ENCODE measurements at regions not wholly inside any gene's neighbourhood (a gene's known extent, or its start where the extent isn't known, plus 50 kb on each side); places are given as distances from the start of the nearest gene placed in this dataset.

DNA sequence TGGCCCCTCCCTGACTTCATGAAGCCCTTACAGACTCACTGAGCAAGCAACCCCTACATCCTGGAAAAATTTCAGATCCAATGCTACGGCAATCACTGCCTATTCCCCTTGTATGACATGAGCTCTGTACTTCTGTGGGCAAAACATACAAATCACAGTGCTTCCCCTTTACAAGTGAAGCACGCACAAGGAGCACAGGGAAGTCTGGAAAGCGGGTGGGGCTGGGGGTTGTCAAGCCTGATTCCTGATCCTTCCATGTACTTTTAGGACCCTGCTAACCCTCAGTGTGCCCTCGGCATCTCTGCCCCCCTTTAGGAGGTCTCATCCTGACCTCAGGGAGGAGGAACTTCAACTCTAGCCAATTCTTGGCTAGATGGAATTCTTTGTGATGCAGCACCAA, 405.7 kb upstream of the POU3F1 start:
- CTCF ChIA-PET = no interaction called here
- POLR2A ChIA-PET = no interaction called here

DNA sequence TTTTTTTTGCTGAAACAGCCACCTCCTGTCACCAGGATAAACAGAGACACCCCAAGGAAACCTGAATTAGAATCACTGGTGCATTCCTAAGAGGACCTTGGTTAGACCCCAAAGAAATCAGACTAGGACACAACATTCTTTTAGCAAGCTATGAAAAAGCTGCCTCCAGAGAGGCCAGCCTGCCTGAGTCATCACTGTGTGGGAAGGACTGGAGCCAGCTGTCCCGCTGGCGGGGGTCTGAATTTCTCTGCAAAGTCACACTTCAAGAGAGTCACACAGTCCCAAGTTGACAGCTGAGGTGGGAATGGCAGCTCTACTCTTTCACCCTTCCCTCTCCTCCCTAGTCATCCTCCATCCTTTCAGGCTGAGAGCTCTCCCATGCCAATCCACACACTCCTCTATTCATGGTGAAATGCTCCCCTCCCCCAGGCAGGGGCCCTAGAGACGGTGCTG, 405.0 kb upstream of the POU3F1 start:
- ChIA-PET CTCF (interaction anchor here (0.7 kb wide), 1 partner anchor 350 kb away, joined by 3 read pairs; no protein-coding TSS in a partner anchor), POLR2A (no interaction called here)

DNA sequence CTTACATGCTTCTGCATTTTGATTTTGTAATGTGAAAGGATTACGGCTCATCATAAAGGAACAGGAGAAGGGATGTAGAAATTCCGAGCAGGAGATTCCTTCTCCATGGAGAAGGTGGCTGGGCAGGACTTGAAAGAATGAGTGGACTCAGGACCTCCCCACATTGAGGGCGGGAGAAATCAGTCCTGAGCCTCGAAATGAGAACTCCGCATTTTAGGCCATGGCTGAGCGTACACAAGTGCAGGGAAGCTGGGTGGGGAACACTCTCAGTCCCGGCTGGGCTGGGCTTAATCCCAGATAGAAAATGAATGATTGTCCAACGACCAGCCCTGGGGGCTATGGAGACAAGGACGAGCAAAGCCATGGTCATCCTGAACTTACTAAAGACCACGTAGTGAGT, 402.3 kb upstream of the POU3F1 start:
- POLR2A ChIA-PET = no interaction called here
- CTCF ChIA-PET = no interaction called here

DNA sequence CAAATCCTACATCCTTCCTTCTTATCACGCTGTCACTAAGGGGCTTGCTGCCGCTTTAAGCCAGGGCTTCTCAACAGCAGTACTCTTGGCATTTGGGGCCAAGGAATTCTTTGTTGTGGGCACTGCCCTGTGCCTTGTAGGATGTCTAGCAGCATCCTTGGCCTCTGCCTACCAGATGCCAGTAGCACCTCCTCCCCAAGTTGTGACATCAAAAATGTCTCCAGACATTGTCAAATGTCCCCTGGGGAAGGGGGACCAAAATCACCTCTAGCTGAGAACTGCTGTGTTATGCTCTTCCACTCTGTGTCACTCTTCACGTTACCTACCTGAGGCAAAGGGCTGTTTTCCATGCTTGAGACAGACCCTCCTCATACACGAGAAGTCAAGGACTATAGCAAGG, 400.3 kb upstream of the POU3F1 start:
- ChIA-PET POLR2A (no interaction called here), CTCF (no interaction called here)

DNA sequence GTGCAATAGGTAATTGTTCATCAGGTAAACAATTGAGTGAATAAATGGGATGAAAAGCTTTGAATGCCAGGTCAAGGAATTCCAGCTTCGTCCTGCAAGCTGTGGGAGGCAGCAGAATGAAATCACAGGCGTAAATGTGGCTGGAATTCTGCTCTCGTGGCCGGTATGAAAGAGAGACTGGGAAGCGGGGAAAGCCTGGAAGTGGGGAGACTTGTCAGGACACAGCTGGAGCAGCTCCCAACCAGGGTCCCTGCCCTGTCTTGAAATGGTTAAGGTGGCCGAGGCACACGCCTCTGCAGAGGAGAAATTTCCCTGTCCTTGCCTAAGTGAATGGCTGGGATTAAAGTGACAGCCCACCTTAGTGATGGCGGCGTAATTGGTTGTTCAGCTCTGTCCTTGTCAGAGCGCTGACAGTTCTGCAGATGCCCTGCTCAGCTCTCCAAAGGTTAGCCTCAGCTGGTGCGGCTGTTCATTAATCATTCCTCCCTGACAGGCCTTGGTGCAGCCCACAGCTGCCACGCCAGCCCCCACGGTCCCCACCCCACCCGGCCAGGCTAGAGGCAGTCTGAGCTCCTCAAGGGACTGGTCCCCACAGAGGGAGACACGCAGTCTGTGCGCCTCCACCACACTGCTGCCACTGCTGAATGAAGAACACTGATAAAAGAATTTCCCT, 398.3 kb upstream of the POU3F1 start:
- CTCF ChIA-PET = no interaction called here

DNA sequence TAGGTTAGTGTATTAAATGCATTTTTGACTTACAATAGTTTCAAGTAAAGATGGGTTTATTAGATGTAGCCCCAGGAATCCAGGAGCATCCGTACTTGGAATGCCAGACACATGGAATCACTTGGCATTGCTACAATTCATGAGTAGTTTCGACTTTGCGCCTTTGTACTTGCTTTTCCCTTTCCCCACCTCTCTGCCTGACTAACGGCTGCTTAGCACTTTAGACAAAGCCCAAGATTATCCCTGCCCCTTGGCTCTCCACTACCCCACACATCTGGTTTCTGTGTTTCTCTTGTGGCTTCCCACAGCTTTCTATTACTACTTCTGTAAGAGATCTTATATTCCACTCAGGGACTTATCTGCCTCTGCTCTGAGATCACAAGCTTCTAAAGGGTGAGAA, 397.7 kb upstream of the POU3F1 start:
- ChIA-PET POLR2A (no interaction called here), CTCF (no interaction called here)

More for the DNA sequence above, 398.3 kb upstream of the POU3F1 start:
- POLR2A ChIA-PET = no interaction called here

DNA sequence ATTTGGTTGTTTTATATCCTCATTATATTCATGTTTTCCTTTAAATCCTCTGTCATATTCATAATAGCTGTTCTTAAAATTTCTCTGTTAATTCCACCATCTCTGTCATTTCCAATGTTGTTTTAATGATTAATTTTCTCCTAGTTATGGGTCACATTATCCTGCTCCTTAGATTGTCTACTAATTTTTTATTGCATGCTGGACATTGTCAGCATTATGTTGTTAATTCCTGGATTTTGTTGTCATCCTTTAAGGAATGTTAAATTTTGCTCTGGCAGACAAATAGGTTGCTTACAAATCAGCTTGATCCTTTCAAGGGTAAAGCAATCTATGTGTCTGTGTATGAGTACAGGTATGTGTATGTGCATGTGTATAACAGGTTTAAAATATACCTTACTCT, 393.8 kb upstream of the POU3F1 start:
- ChIA-PET POLR2A (no interaction called here), CTCF (no interaction called here)

DNA sequence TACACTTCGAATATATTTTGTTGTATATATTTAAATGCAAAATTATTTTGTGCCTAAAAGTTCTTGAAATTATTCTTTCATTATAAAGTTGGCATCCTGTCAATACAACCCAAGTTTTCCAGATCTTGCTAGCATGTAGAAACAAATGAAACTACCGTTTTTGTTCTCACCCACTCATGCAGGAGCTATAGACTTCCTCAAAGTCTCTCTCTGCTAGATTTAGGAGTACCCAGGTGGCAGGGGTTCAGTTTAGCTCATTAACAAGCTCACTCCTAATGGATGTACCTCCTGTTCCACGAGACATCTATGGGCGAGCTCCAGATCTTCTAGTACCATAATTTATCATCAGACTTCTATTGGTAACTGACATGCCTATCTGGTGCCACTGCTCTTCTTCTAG, 390.2 kb upstream of the POU3F1 start:
- POLR2A ChIA-PET = no interaction called here

DNA sequence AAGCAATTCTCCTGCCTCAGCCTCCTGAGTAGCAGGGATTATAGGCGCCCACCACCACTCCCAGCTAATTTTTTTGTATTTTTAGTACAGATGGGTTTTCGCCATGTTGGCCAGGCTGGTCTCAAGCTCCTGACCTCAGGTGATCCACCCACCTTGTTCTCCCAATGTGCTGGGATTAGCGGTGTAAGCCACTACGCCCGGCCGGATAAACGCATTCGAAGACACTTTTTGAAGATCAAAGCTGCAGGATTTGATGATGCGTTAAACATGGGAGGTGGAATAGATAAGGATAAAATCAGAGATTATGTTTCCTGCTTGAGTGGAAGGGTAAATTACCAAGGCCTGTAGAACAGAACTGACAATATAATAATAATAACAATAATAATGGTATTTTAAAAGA, 389.4 kb upstream of the POU3F1 start:
- ChIA-PET POLR2A (no interaction called here), CTCF (interaction anchor here (0.6 kb wide), 1 partner anchor 93 kb away, joined by 7 read pairs; no protein-coding TSS in a partner anchor)

More for the DNA sequence above, 390.2 kb upstream of the POU3F1 start:
- CTCF ChIA-PET = no interaction called here

DNA sequence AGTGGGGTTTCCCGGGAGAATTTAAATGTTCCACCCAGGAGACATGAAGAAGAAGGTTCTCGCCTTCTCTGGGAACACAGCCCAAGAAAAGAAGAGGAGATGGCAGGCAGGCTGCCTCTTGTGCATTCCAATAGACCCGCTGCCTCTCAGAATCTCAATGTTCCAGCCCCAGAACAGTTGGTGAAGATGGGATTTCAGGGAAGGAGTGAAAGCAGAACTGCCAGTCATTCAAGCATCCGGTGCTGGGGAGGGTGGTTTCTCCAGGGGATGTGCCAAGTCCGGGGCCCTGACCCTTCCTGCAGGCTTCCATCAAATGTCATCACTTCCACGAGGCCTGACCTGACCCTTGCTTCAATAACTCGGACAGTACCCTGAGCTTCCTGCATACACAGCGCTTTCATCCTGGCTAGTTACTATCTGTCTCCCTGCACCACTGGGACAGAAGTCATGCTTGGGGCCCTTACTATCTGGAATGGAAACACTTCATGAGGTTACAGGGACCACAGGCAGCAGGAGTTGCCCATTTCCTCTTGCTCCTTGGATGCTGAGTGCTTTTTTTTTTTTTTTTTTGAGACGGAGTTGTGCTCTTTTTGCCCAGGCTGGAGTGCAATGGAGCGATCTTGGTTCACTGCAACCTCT, 386.6 kb upstream of the POU3F1 start:
- CTCF ChIA-PET = no interaction called here
- POLR2A ChIA-PET = no interaction called here

DNA sequence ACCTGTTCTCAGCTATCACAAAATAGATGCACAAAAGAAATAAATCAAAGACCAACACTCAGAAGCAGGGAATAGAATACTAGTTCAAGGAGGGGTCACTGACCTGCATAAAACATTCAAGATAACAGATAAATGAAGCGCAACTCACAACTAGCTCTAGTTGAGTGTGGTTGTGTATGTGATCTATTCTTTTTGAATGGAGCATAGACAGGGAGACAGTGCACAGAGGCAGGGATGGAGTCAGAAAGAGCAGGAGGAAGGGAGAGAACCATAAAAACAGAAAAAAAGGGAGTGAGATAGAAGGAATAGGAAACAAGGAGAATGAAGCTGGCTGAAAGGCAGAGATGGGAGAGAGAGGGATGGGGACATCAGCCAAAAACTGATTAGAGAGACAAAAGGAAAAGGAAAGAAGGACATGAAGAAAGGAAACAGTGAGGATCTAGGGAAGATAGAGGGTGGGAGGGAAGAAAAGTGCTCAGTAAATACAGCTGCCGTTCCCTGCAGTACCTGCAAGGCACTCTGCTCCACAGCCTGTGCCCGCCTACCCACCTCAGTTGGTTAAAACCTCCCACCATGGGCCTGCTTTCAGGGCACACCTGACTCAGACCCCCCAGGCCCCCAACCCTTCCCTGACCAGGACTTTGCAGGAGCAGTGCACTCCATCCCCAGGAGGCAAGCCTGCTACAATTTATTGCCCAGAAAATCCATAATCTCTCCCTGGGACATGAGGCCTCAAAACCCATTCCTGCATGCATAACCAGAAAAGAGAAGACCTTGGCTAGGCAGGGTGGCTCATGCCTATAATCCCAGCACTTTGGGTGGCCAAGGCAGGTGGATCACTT, 385.2 kb upstream of the POU3F1 start:
- ChIA-PET CTCF (no interaction called here), POLR2A (no interaction called here)

DNA sequence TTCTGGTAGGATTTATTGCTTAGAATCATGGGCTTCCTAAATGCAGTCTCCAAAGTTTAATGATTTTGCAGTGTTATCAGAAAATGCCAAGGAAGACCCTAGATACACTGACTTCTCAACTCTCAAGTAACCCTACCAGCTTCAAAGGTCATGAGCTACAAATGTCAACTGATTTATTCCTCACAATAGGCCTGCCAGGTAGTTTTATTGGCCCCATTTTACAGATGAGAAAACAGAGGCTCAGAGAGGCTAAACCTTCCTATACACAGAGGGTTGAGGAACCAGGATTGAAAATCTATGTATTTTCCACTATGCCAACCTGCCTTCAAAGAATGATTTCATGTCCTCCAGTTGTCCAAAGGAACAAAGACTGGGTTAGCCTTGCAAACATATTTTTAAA, 384.4 kb upstream of the POU3F1 start:
- ChIA-PET POLR2A (no interaction called here), CTCF (no interaction called here)

DNA sequence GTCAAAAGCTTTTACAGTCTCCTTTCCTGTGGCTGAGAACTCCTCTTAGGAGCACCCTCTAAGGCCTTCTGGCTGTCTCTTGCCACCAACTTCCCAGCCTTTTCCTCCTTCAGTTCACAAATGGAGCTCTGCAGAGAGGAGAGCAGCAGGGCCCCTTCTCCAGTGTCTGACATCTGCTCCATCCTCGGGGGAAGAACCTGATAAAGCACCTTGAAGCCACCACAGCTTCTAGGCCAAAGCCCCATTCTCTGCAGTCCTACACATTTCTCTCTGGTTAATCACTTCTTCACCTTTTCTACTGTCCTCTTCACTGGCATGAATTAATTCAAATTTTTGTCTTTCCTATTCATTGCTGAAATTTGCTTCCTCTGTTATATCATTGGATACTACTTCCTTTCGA, 378.1 kb upstream of the POU3F1 start:
- POLR2A ChIA-PET = no interaction called here

DNA sequence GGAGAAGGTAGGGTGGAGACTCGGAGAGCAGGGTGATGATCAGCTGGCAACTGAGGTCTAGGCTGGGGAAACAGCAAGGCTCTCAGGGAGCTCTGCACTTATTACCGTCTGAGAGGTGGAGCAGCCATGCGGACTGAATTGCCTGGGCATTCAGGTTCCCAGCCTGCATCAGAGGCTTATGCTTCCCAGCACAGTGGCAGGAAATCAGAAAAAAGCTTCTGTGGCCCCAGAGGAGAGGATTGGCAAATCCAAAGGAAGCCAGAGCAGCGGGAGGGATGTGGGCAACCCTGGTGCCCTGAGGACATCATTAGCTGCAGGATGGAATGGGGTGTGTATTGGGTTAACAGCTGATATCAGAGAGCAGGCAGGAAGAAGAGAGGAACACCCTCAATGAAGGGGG, 374.1 kb upstream of the POU3F1 start:
- ChIA-PET CTCF (no interaction called here), POLR2A (no interaction called here)

More for the DNA sequence above, 378.1 kb upstream of the POU3F1 start:
- CTCF ChIA-PET = no interaction called here

DNA sequence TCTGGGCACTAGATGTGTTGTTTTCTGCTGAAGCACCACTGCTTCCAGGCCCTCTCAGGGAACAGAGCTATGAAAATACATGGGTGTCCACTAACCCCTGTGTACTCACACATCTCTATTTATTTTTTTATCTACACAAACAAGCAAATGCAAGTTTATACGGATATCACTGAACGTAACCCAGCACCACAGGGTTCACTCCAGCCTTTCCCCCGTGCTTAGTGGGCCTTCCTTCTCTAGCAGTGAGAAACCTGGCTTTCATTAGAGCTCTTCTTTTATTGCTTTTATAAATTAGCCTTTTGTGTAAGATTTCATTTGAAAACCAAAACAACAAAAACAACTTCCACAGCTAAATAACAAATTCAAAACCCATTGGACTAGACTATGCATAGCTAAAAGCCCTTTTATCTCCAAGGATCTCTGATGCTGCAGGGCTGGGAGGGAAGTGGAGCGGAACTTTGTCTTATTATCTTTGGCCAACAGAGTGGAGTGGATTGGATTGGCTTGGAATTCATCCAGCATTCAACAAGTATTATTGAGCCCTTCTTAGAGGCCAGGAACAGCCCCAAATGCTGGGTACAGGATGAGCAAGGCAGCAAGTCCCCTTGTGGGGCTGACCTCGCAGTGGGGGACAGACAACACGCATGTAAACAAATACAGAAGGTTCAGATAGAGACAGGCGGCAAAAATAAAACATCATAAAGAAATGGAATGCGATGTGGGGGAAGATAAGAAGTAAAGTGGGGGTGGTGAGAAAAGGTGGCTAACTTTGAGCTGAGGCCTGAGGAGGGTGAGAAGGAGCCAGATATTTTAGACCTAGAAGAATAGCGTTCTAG, 371.8 kb upstream of the POU3F1 start:
- POLR2A ChIA-PET = no interaction called here
- CTCF ChIA-PET = no interaction called here

DNA sequence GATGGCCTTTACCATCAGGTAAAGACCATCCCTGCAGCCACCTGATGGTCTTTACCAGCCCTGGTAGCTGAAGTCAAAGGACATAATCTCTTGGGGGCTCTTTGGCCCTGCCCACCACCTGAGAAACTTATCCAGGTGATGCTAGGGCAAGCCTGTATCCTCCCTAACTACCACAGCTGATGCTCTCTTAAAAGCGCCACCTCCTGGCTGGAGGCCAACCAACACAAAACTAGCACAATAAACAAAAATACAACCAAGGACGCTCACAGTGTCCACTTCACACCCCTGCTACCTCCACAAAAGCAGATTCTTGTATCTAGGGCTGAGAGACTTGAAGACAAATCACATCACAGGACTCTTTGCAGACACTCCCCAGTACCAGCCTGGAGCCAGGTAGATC, 357.1 kb upstream of the POU3F1 start:
- ChIA-PET POLR2A (no interaction called here), CTCF (interaction anchor here (0.6 kb wide), 2 partner anchors 110 to 400 kb away, joined by 3 to 4 read pairs; no protein-coding TSS in a partner anchor)

DNA sequence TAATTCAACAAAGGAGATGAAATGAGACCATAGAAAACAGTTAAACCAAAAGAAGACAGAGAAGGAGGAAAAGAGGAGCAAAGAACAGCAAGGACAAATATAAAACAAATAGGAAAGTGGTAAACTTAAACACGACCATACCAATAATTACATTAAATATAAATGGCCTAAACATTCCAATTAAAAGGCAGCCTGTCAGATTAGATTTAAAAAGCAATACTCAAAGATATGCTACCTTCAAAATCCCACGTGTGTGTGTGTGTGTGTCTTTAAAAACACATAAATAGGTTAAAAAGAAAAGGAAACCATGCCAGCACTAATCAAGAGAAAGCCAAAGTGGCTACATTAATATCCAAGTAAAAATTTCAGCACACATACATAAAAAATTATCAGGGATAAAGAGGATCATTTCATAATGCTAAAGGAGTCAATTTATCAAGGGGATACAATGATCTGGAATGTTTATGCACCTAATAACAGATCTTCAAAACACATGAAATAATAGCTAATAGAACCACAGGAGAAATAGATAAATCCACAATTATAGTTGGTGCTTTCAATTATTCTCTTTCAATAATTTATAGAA, 355.7 kb upstream of the POU3F1 start:
- ChIA-PET POLR2A (no interaction called here), CTCF (no interaction called here)

DNA sequence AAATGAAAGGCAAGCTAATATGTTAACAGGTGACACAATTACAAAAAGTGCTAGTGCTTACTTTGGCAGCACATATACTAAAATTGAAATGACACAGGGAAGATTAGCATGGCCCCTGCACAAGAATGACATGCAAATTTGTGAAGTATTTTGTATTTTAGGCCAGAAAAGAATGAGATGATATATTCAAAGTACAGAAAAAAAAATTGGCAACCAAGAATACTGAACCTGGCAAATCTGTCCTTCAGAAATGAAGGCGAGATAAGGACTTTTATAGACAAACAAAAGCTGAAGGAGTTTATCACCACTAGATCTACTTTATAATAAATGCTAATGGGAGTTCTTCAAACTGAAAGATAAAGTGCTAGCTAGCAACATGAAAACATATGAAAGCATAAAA, 350.0 kb upstream of the POU3F1 start:
- CTCF ChIA-PET = no interaction called here

DNA sequence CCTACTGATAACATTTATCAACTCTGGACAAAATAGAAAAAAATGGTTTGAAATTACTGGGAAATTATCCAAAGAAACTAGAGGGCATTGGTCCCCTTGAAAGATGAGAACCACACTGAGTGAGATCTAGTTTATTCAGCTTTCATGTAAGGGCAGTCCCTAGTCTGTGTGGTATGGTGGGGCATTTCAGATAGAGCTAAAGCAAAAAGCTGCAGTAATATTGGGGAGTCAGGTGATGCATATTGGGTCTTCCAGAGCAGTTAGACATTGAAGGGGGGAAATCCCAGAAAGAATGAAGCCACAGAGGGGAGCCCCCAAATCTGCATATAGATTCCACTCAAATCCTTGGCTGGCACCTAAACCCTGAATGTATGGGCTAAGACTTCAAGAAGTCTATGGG, 347.7 kb upstream of the POU3F1 start:
- CTCF ChIA-PET = no interaction called here
- POLR2A ChIA-PET = no interaction called here

More for the DNA sequence above, 350.0 kb upstream of the POU3F1 start:
- POLR2A ChIA-PET = no interaction called here

DNA sequence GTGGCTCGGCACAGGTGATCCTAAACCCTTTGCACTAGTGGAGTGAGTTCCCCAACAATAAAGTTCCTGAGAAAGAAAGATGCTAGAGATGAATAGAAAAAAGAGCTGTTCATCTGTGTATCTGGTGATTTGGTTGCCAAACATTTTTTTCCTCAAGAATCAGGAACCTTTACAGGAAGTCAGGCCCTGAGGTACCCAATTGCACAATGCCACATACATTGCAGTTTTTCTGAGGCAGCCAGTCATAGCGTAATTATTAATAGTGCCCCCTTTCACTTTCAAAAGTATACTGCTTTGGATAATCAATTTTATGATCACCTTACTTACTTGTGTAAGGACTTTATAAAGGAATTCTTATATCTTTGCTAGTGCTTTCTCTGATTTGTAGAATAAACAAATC, 346.3 kb upstream of the POU3F1 start:
- ChIA-PET CTCF (no interaction called here), POLR2A (no interaction called here)
